NT2/D1 (cell line): ENCODE measurements at regions not wholly inside any gene's neighbourhood (a gene's known extent, or its start where the extent isn't known, plus 50 kb on each side); places are given as distances from the start of the nearest gene placed in this dataset.
"Not testable (repeated sequence)": the region's sequence is repeated elsewhere in the genome, so short reads cannot be mapped to it uniquely, and the experiment has no call there.

Experiments
- DNase-seq: peaks from one replicate; pipeline ENCODE4 v3.0.0-alpha.2; 2011; ENCODE audit warnings: low read depth, low spot score
- H3K27me3 ChIP-seq: 2 replicates; pipeline ENCODE4 v1.6.0; 2011; ENCODE audit warnings: mild to moderate bottlenecking; ENCODE audit not compliant: insufficient read length, insufficient read depth
- H3K36me3 ChIP-seq: 2 replicates; pipeline ENCODE4 v1.6.1; 2011; ENCODE audit warnings: mild to moderate bottlenecking, low read length, mixed read lengths; ENCODE audit not compliant: insufficient read depth, insufficient read length
- H3K4me1 ChIP-seq: 2 replicates; pipeline ENCODE4 v1.5.1; 2011; ENCODE audit not compliant: insufficient read depth, insufficient read length
- H3K4me3 ChIP-seq: 2 replicates; pipeline ENCODE4 v1.5.1; 2011; ENCODE audit warnings: low read depth; ENCODE audit not compliant: insufficient read length
- H3K9ac ChIP-seq: 2 replicates; pipeline ENCODE4 v1.6.0; 2011; ENCODE audit warnings: low read depth; ENCODE audit not compliant: insufficient read length
- H3K9me3 ChIP-seq: 2 replicates; pipeline ENCODE4 v1.5.1; 2011; ENCODE audit warnings: mild to moderate bottlenecking, low read length; ENCODE audit not compliant: insufficient read depth
- SUZ12 ChIP-seq: IDR thresholded peaks from 2 replicates; pipeline ENCODE4 v1.6.1; 2011; ENCODE audit not compliant: insufficient read length, insufficient read depth; ENCODE audit errors: extremely low read depth
- YY1 ChIP-seq: IDR thresholded peaks from 2 replicates; pipeline ENCODE4 v1.6.1; 2011; ENCODE audit not compliant: insufficient read length, insufficient read depth
- ZNF274 ChIP-seq: IDR thresholded peaks from 2 replicates; pipeline ENCODE4 v1.6.1; 2011; ENCODE audit warnings: mild to moderate bottlenecking, low read depth, low read length

DNA sequence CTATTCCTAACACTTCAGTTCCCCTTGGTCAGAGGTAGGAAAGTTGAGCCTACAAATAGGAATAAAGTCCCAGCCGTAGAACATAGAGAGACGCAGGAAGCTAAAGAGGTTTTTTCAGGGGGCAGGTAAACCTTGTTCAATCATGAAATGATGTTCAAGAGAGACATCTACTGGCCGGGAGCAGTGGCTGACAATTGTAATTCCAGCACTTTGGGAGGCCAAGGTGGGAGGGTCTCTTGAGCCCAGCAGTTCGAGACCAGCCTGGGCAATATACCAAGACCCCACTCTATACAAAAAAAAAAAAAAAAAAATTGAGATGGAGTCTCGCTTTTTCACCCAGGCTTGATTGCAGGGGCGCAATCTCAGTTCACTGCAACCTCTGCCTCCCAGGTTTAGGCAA lies 66.7 kb upstream of the DNAJC10 start:
- H3K9ac ChIP-seq, result no peak overlapping the region
- H3K9me3 ChIP-seq, result no peaks in the 10 kb centered on the region
- H3K36me3 ChIP-seq, result no peaks in the 10 kb centered on the region
- no peaks in the 10 kb centered on the region for H3K4me1 ChIP-seq
- peak; percentile 48 for DNase-seq
- no peaks in the 10 kb centered on the region for H3K27me3 ChIP-seq
- TF ChIP-seq SUZ12 (no peak), ZNF274 (no peak), YY1 (no peak)
- H3K4me3 ChIP-seq, result no peak overlapping the region

DNA sequence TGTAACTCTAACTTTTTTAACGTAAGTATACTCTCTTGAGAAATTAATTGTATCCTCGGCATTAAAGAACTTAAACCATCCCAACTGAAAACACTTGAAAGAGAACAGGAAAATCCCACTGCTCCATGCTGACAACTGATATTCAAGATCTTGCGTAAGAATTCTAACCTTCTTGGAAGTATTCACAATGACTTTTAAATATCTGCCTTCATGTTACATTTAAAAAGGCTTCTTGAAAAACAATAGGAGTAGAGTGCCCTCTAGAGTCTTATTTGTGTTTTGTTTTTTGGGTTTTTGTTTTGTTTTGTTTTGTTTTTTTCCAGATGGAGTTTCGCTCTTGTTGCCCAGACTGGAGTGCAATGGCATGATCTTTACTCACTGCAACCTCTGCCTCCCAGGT lies 65.4 kb upstream of the DNAJC10 start:
- H3K9ac ChIP-seq, result no peak overlapping the region
- H3K36me3 ChIP-seq, result no peaks in the 10 kb centered on the region
- TF ChIP-seq ZNF274 (no peak), YY1 (no peak), SUZ12 (no peak)
- H3K9me3 ChIP-seq, result no peaks in the 10 kb centered on the region
- no peaks in the 10 kb centered on the region for H3K4me1 ChIP-seq
- no peak overlapping the region for H3K4me3 ChIP-seq
- no peak for DNase-seq
- H3K27me3 ChIP-seq, result no peaks in the 10 kb centered on the region

DNA sequence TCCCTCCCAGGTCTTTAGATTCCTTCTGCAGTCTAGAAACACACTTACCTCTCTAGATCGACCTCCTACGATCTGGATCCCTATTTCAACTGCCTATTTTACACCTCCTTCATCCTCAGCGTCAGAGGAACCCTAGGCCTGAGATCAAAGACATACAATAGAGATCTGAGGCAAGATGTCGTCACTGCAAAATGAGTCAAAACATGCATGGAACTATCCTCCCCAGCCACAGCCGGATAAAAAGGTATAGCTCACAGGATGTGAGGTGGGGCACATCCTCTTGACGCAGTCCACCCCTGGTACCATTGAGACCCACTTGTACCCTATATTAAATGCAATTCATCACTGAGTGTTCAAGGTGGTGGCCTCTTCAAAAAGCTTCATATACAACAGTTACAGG lies 63.7 kb upstream of the DNAJC10 start:
- TF ChIP-seq YY1, result no peak
- TF ChIP-seq ZNF274, result no peak
- TF ChIP-seq SUZ12, result no peak
- H3K36me3 ChIP-seq, result no peaks in the 10 kb centered on the region
- H3K4me3 ChIP-seq, result no peak overlapping the region
- no peaks in the 10 kb centered on the region for H3K27me3 ChIP-seq
- H3K9me3 ChIP-seq, result no peaks in the 10 kb centered on the region
- H3K9ac ChIP-seq, result no peak overlapping the region
- no peak for DNase-seq
- H3K4me1 ChIP-seq, result no peaks in the 10 kb centered on the region

DNA sequence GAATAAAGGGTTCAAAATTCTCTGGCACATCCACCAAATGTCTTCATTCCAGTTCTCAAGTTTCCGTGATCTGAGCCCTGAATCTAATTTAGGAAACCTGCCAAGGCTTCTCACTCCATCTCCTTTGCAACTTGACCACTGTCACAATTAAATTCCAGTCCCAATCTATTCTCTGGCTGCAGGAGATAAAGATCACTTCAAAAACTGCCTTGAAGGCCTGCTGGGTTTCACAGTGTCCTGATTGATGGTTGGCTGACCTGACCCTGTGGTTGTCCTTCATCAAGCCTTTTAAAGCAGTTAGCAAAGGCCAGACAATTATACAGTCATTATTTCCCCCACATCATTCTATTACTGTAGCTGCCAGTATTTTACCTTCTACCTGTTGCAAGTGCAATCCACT lies 60.3 kb upstream of the DNAJC10 start:
- H3K9me3 ChIP-seq, result no peaks in the 10 kb centered on the region
- H3K36me3 ChIP-seq, result no peaks in the 10 kb centered on the region
- H3K4me3 ChIP-seq, result no peak overlapping the region
- H3K4me1 ChIP-seq, result no peaks in the 10 kb centered on the region
- no peaks in the 10 kb centered on the region for H3K27me3 ChIP-seq
- TF ChIP-seq YY1 (no peak), SUZ12 (no peak), ZNF274 (no peak)
- no peak overlapping the region for H3K9ac ChIP-seq
- DNase-seq, result no peak

DNA sequence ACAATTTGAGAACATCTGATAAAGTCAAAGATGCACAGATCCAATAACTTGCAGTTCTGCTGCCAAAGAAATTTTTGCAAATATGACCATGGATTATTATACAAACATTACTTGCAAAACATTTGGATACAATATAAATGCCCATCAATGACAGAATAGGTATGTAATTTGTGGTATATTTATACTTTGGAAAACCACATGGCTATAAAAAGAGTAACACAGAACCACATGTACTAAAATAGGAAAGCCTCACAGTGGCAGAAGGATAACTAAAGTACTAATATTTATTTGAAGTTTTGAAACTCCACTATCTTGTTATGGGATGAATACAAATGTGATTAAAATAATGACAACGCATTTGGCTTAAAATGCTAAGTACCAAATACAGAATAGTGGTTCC lies 51.8 kb upstream of the DNAJC10 start:
- DNase-seq, result no peak
- Histone ChIP-seq H3K9me3 (no peaks in the 10 kb centered on the region), H3K9ac (no peak overlapping the region), H3K4me3 (no peak overlapping the region), H3K36me3 (no peaks in the 10 kb centered on the region), H3K27me3 (no peaks in the 10 kb centered on the region), H3K4me1 (no peaks in the 10 kb centered on the region)
- TF ChIP-seq ZNF274 (no peak), YY1 (no peak), SUZ12 (no peak)

DNA sequence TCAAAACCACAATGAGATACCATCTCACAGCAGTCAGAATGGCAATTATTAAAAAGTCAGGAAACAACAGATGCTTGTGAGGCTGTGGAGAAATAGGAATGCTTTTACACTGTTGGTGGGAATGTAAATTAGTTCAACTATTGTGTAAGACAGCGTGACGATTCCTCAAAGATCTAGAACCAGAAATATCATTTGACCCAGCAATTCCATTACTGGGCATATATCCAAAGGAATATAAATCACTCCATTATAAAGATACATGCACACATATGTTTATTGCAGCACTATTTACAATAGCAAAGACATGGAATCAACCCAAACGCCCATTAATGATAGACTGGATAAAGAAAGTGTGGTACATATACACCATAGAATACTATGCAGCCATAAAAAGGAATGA lies 50.6 kb upstream of the DNAJC10 start:
- not testable (repeated sequence) for DNase-seq, H3K9me3 ChIP-seq, H3K36me3 ChIP-seq, H3K9ac ChIP-seq, H3K4me1 ChIP-seq, H3K4me3 ChIP-seq, H3K27me3 ChIP-seq
